Neuronal stem cell (in vitro differentiated cells): ENCODE measurements at regions not wholly inside any gene's neighbourhood (a gene's known extent, or its start where the extent isn't known, plus 50 kb on each side); places are given as distances from the start of the nearest gene placed in this dataset.

Source experiments
- DNase-seq: peaks from one replicate; pipeline ENCODE4 v3.0.0-alpha.2; 2013; ENCODE audit warnings: low spot score
- H2AFZ ChIP-seq: one replicate; pipeline ENCODE4 v1.6.1; 2013; ENCODE audit warnings: mild to moderate bottlenecking, low read length, inconsistent platforms
- H2AK5ac ChIP-seq: 2 replicates; pipeline ENCODE4 v1.6.1; 2013; ENCODE audit warnings: low read depth, mild to moderate bottlenecking, inconsistent platforms, low read length, moderate library complexity, mixed read lengths
- H2BK120ac ChIP-seq: 2 replicates; pipeline ENCODE4 v1.6.1; 2013; ENCODE audit warnings: low read depth, mild to moderate bottlenecking, inconsistent platforms, low read length, moderate library complexity, mixed read lengths
- H2BK12ac ChIP-seq: one replicate; pipeline ENCODE4 v1.6.1; 2013; ENCODE audit warnings: low read length, inconsistent platforms
- H2BK15ac ChIP-seq: 2 replicates; pipeline ENCODE4 v1.6.1; 2013; ENCODE audit warnings: mild to moderate bottlenecking, low read length, inconsistent platforms, mixed read lengths
- H2BK5ac ChIP-seq: one replicate; pipeline ENCODE4 v1.6.1; 2013; ENCODE audit warnings: inconsistent platforms, mild to moderate bottlenecking, low read length, moderate library complexity
- H3K14ac ChIP-seq: one replicate; pipeline ENCODE4 v1.6.1; 2013; ENCODE audit warnings: low read length, inconsistent platforms
- H3K18ac ChIP-seq: 2 replicates; pipeline ENCODE4 v1.6.1; 2013; ENCODE audit warnings: low read length, inconsistent platforms
- H3K23ac ChIP-seq: 2 replicates; pipeline ENCODE4 v1.6.1; 2013; ENCODE audit warnings: low read depth, mild to moderate bottlenecking, mixed read lengths, low read length, inconsistent platforms; ENCODE audit not compliant: poor library complexity
- H3K27ac ChIP-seq: replicated peaks from 3 replicates; pipeline ENCODE4 v1.5.1; 2013; ENCODE audit warnings: low read length, inconsistent platforms
- H3K27me3 ChIP-seq, 3 experiments: 2 replicates each; pipeline ENCODE4 v1.6.1; 2013; ENCODE audit warnings: low read length in 3 of 3, mild to moderate bottlenecking in 2 of 3, inconsistent platforms in 1 of 3, low read depth in 1 of 3, mixed read lengths in 1 of 3, moderate library complexity in 1 of 3; ENCODE audit not compliant: control insufficient read depth in 3 of 3, insufficient read depth in 3 of 3
- H3K36me3 ChIP-seq, 2 donors: replicated peaks in 1 of 2; 2 replicates each; pipeline ENCODE4 v1.6.1; 2013; ENCODE audit warnings: low read length in 2 of 2; ENCODE audit not compliant: control insufficient read depth in 2 of 2, insufficient read depth in 2 of 2
- H3K4ac ChIP-seq: 2 replicates; pipeline ENCODE4 v1.6.1; 2013; ENCODE audit warnings: inconsistent platforms, mild to moderate bottlenecking, low read length, moderate library complexity
- H3K4me1 ChIP-seq, 2 donors: 1 replicate in 1 of 2; 2 replicates in 1 of 2; pipeline ENCODE4 v1.6.1; 2013; ENCODE audit warnings: low read length in 2 of 2, low read depth in 1 of 2; ENCODE audit not compliant: control insufficient read depth in 2 of 2, insufficient read depth in 1 of 2
- H3K4me2 ChIP-seq: one replicate; pipeline ENCODE4 v1.6.1; 2013; ENCODE audit warnings: mild to moderate bottlenecking, low read length, inconsistent platforms; ENCODE audit not compliant: insufficient read depth, poor library complexity, severe bottlenecking
- H3K4me3 ChIP-seq, 2 donors: 2 replicates each; pipeline ENCODE4 v1.5.1; 2013; ENCODE audit warnings: low read length in 2 of 2, mild to moderate bottlenecking in 2 of 2, inconsistent platforms in 1 of 2, moderate library complexity in 1 of 2
- H3K79me1 ChIP-seq: one replicate; pipeline ENCODE4 v1.6.1; 2013; ENCODE audit warnings: low read depth, mild to moderate bottlenecking, inconsistent platforms, low read length, moderate library complexity
- H3K9ac ChIP-seq: one replicate; pipeline ENCODE4 v1.6.1; 2013; ENCODE audit warnings: mild to moderate bottlenecking, low read depth, low read length, inconsistent platforms; ENCODE audit not compliant: poor library complexity
- H3K9me3 ChIP-seq, 2 donors: replicated peaks in 1 of 2; 2 replicates each; pipeline versions ENCODE3 to v1.6.1; 2013; ENCODE audit warnings: low read length in 2 of 2, mild to moderate bottlenecking in 2 of 2, inconsistent platforms in 1 of 2, low read depth in 1 of 2, mixed read lengths in 1 of 2, moderate library complexity in 1 of 2; ENCODE audit not compliant: control insufficient read depth in 2 of 2, insufficient read depth in 1 of 2
- H4K8ac ChIP-seq: one replicate; pipeline ENCODE4 v1.6.1; 2013; ENCODE audit warnings: low read depth, mild to moderate bottlenecking, inconsistent platforms, low read length, moderate library complexity
- H4K91ac ChIP-seq: one replicate; pipeline ENCODE4 v1.6.1; 2013; ENCODE audit warnings: low read length, low read depth, mild to moderate bottlenecking, inconsistent platforms; ENCODE audit not compliant: poor library complexity
- WGBS, 2 donors: extraction: QIAGEN DNeasy Blood & Tissue Kit; methylation state at CpG; one replicate each; pipeline ENCODE4 v1.1.7; 2013; ENCODE audit warnings: missing lambda C conversion rate in 2 of 2, mixed read lengths in 1 of 2; ENCODE audit not compliant: insufficient read length in 2 of 2, insufficient replicate concordance in 1 of 2; ENCODE audit errors: extremely low coverage in 2 of 2; 5-methylcytosine and 5-hydroxymethylcytosine counted together

- Histone ChIP-seq H3K9ac (no peak overlapping the region), H2BK15ac (no peak overlapping the region), H3K9me3 (no peaks in the 10 kb centered on the region), H4K91ac (no peak overlapping the region), H3K27me3 (no peaks in the 10 kb centered on the region), H3K36me3 (no peaks in the 10 kb centered on the region), H3K79me1 (no peaks in the 10 kb centered on the region), H3K14ac (no peak overlapping the region), H3K27ac (peak overlapping the region; percentile 6), H3K18ac (no peak overlapping the region), H2BK120ac (no peak overlapping the region), H3K4me2 (no peak overlapping the region), H2BK5ac (no peak overlapping the region), H3K4me3 (no peak overlapping the region), H2AFZ (no peak overlapping the region), H3K4ac (no peak overlapping the region), H2BK12ac (no peak overlapping the region), H3K23ac (no peak overlapping the region), H3K4me1 (no peaks in the 10 kb centered on the region), H2AK5ac (no peak overlapping the region), H4K8ac (no peak overlapping the region)
- DNase-seq, result no peak
Measured at GRCh38 chr3:20865803-20866202, 679.8 kb upstream of the SGO1 start.

GRCh38 chr3:20861454-20861853 lies 675.4 kb upstream of the SGO1 start:
- Histone ChIP-seq H3K4me1 (no peaks in the 10 kb centered on the region), H4K8ac (no peak overlapping the region), H2AFZ (no peak overlapping the region), H3K27ac (no peak overlapping the region), H3K18ac (no peak overlapping the region), H2BK15ac (no peak overlapping the region), H2AK5ac (no peak overlapping the region), H3K9me3 (no peaks in the 10 kb centered on the region), H2BK120ac (no peak overlapping the region), H2BK12ac (no peak overlapping the region), H3K4ac (no peak overlapping the region), H3K23ac (no peak overlapping the region), H3K36me3 (no peaks in the 10 kb centered on the region), H3K9ac (no peak overlapping the region), H3K27me3 (no peaks in the 10 kb centered on the region), H4K91ac (no peak overlapping the region), H3K14ac (no peak overlapping the region), H2BK5ac (no peak overlapping the region), H3K79me1 (no peaks in the 10 kb centered on the region), H3K4me2 (no peak overlapping the region), H3K4me3 (no peak overlapping the region)
- no CpG with 5 or more reads among the region's 4 CpGs for WGBS, 2 donors
- DNase-seq, result no peak

- Histone ChIP-seq H3K9ac (no peak overlapping the region), H3K14ac (no peak overlapping the region), H3K4me1 (no peaks in the 10 kb centered on the region), H2AK5ac (no peak overlapping the region), H2BK120ac (no peak overlapping the region), H3K18ac (no peak overlapping the region), H2BK12ac (no peak overlapping the region), H2BK5ac (no peak overlapping the region), H3K79me1 (no peaks in the 10 kb centered on the region), H3K4me3 (no peak overlapping the region), H3K27me3 (no peaks in the 10 kb centered on the region), H2AFZ (no peak overlapping the region), H4K8ac (no peak overlapping the region), H3K27ac (no peak overlapping the region), H3K36me3 (no peaks in the 10 kb centered on the region), H3K9me3 (no peaks in the 10 kb centered on the region), H4K91ac (no peak overlapping the region), H3K4ac (no peak overlapping the region), H2BK15ac (no peak overlapping the region), H3K4me2 (no peak overlapping the region), H3K23ac (no peak overlapping the region)
- no CpG with 5 or more reads among the region's 2 CpGs for WGBS, 2 donors
- DNase-seq, result no peak
Measured at GRCh38 chr3:20857636-20858035, 671.6 kb upstream of the SGO1 start.

- Histone ChIP-seq H3K4me2 (no peak overlapping the region), H2AFZ (no peak overlapping the region), H2AK5ac (no peak overlapping the region), H3K79me1 (no peaks in the 10 kb centered on the region), H2BK12ac (no peak overlapping the region), H2BK5ac (no peak overlapping the region), H3K18ac (no peak overlapping the region), H3K4me1 (no peaks in the 10 kb centered on the region), H2BK15ac (no peak overlapping the region), H3K14ac (no peak overlapping the region), H4K91ac (no peak overlapping the region), H3K4ac (no peak overlapping the region), H4K8ac (no peak overlapping the region), H3K27ac (no peak overlapping the region), H3K9ac (no peak overlapping the region), H3K4me3 (no peak overlapping the region), H2BK120ac (no peak overlapping the region), H3K23ac (no peak overlapping the region), H3K27me3 (no peaks in the 10 kb centered on the region), H3K9me3 (no peaks in the 10 kb centered on the region), H3K36me3 (no peaks in the 10 kb centered on the region)
- DNase-seq, result no peak
- WGBS, 2 donors, result no CpG with 5 or more reads among the region's 1 CpG
Measured at GRCh38 chr3:20853890-20854289, 667.9 kb upstream of the SGO1 start.
